IPS-15b (cell line): ENCODE measurements at regions not wholly inside any gene's neighbourhood (a gene's known extent, or its start where the extent isn't known, plus 50 kb on each side); places are given as distances from the start of the nearest gene placed in this dataset.

Experiments
- H3K27me3 ChIP-seq: one replicate; pipeline ENCODE4 v1.6.1; 2013; ENCODE audit warnings: low read length; ENCODE audit not compliant: control insufficient read depth, insufficient read depth
- H3K36me3 ChIP-seq: one replicate; pipeline ENCODE4 v1.6.1; 2013; ENCODE audit warnings: low read length; ENCODE audit not compliant: control insufficient read depth, insufficient read depth
- H3K4me1 ChIP-seq: one replicate; pipeline ENCODE4 v1.6.1; 2013; ENCODE audit warnings: mild to moderate bottlenecking, low read length; ENCODE audit not compliant: control insufficient read depth, insufficient read depth
- H3K4me3 ChIP-seq: one replicate; pipeline ENCODE4 v1.5.1; 2013; ENCODE audit warnings: low read depth, low read length
- H3K9ac ChIP-seq: one replicate; pipeline ENCODE4 v1.6.1; 2013; ENCODE audit warnings: low read depth, mild to moderate bottlenecking, low read length
- H3K9me3 ChIP-seq: one replicate; pipeline ENCODE4 v1.6.1; 2013; ENCODE audit warnings: mild to moderate bottlenecking, low read length; ENCODE audit not compliant: control insufficient read depth, insufficient read depth

- Histone ChIP-seq H3K9ac (no peak overlapping the region), H3K9me3 (no peaks in the 10 kb centered on the region), H3K4me3 (no peak overlapping the region), H3K27me3 (no peaks in the 10 kb centered on the region), H3K4me1 (no peaks in the 10 kb centered on the region), H3K36me3 (no peaks in the 10 kb centered on the region)
Measured at GRCh38 chr4:180436361-180436760, 1806.8 kb upstream of the TENM3 start.

DNA sequence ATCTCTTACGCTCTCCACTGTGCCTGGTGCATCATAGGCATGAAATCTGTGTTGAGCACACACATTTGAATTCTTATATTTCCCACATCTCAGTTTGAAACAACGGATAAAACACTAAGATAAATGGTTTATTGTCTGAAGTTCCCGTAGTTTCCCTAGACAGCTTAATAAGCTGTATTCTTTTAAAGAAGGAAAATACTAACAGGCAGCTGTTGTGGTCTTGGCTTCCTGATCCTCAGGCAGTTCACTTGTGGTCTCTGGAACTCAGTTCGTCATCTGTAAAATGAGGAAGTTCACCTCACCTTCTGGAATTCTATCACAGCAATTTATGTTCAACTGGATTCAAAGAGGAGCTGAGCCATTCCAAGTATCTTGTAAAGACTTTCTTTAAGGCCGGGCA, 1805.6 kb upstream of the TENM3 start:
- Histone ChIP-seq H3K4me1 (no peaks in the 10 kb centered on the region), H3K4me3 (no peak overlapping the region), H3K9ac (no peak overlapping the region), H3K9me3 (no peaks in the 10 kb centered on the region), H3K27me3 (no peaks in the 10 kb centered on the region), H3K36me3 (no peaks in the 10 kb centered on the region)

DNA sequence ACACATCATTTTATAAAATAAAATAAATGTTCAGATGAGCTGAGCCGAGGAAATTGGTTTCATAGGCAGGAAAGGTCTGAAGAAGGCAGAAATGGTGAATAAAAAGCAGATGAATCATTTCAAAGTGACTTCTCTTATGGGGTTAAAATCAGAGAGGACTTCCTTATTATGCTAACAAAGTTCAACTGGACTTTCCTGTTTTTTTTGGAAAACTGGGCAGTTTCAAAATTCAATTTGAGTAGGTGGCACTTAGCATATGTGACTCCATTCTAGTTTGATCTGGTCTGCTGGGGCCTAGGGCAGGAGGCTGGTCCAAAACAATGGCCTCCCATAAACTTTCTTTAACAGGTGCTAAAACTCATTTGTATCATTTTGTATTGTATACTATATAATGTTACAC, 1794.9 kb upstream of the TENM3 start:
- Histone ChIP-seq H3K36me3 (no peaks in the 10 kb centered on the region), H3K4me1 (no peaks in the 10 kb centered on the region), H3K4me3 (no peak overlapping the region), H3K27me3 (no peaks in the 10 kb centered on the region), H3K9me3 (no peaks in the 10 kb centered on the region), H3K9ac (no peak overlapping the region)

DNA sequence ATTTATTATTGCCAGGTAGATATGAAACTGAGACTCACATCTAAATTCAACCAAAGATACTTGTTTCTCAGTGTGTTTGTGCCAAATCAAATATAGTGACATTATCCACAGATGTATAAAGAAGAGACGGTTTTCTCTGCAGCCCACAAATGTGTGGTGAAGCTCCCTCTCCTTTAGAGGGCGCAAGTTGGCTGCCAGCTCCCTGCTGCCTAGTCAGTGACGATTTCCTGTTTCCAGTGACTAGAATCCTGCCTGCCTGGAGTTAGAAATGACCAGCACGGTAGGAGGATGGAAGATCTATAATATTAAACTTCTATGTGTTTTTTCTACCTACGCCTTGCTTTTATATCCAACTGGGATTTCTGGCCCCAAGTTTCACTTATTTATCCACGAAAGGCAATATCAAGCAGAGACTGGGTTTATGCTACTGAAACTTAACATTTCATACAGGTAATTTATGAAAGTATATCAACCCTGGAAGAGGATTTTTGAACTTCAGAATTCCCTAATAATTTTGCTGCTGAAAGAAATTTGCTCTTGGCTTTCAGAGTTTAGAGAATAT, 1793.7 kb upstream of the TENM3 start:
- H3K27me3 ChIP-seq = no peaks in the 10 kb centered on the region
- H3K4me1 ChIP-seq = no peaks in the 10 kb centered on the region
- no peaks in the 10 kb centered on the region for H3K36me3 ChIP-seq
- no peak overlapping the region for H3K4me3 ChIP-seq
- no peak overlapping the region for H3K9ac ChIP-seq
- H3K9me3 ChIP-seq = no peaks in the 10 kb centered on the region

- Histone ChIP-seq H3K4me3 (no peak overlapping the region), H3K4me1 (peaks cover 9% of the 10 kb centered on the region), H3K9me3 (no peaks in the 10 kb centered on the region)
Measured at GRCh38 chr4:180455226-180455625, 1788.0 kb upstream of the TENM3 start.

DNA sequence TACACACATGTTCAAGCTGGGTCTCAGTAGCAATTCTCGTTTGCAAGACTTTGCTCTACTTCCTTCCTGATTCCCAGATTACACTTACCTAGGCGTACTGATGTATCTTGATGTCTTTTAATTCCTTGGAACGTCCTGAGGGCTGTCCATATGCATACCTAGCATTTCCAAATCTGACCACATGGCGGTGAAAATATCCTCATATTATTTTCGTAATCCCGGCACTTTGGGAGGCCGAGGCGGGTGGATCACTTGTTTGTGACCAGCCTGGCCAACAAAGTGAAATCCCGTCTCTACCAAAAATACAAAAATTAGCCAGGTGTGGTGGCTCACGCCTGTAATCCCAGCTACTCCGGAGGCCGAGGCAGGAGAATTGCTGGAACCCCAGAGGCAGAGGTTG, 1786.3 kb upstream of the TENM3 start:
- Histone ChIP-seq H3K4me3 (no peak overlapping the region), H3K4me1 (peaks cover 9% of the 10 kb centered on the region), H3K36me3 (no peaks in the 10 kb centered on the region), H3K9ac (no peak overlapping the region), H3K27me3 (no peaks in the 10 kb centered on the region), H3K9me3 (no peaks in the 10 kb centered on the region)

More at GRCh38 chr4:180455226-180455625, 1788.0 kb upstream of the TENM3 start:
- H3K36me3 ChIP-seq = no peaks in the 10 kb centered on the region
- no peaks in the 10 kb centered on the region for H3K27me3 ChIP-seq
- no peak overlapping the region for H3K9ac ChIP-seq

DNA sequence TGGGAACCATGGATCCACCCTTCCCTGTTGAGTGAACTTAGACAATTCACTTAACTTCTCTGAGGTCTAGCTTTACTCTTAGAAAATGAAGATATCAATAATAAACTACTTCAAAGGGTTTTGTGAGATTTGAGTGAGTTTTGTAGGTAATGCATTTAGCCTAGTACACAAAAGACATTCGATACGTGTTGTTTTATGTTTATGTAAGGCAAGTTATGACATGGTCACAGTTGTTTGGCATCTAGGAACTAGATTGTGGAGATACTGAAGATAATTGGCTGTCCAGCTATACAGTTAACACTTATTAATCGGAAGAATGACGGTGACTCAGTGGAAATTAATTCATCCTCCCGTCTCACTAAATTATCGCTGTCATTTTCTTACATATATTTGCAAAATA, 1781.1 kb upstream of the TENM3 start:
- Histone ChIP-seq H3K27me3 (no peaks in the 10 kb centered on the region), H3K9ac (no peak overlapping the region), H3K4me3 (no peak overlapping the region), H3K4me1 (no peaks in the 10 kb centered on the region), H3K36me3 (no peaks in the 10 kb centered on the region), H3K9me3 (no peaks in the 10 kb centered on the region)

- no peak overlapping the region for H3K4me3 ChIP-seq
- H3K9me3 ChIP-seq = no peaks in the 10 kb centered on the region
- no peaks in the 10 kb centered on the region for H3K36me3 ChIP-seq
- no peaks in the 10 kb centered on the region for H3K4me1 ChIP-seq
- H3K27me3 ChIP-seq = no peaks in the 10 kb centered on the region
- no peak overlapping the region for H3K9ac ChIP-seq
Measured at GRCh38 chr4:180465364-180465763, 1777.8 kb upstream of the TENM3 start.

DNA sequence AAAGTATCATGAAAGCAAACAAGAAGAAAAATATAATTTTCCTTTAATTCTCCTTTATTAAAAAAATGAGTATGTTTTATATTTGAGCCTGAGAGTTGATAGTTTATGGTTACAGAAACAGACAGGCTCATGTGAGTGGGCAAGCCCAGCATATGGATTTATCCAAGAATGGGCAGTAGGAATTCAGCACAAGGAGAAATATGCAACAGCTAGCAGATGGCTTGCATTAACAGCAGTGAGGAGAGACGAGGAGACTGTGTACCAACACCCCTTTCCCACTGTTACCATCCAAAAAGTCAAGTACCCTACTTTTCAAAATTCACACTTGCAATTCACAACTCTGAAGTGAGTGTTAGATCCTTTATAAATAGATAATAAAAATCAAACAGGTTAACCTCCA, 1760.2 kb upstream of the TENM3 start:
- Histone ChIP-seq H3K4me1 (no peaks in the 10 kb centered on the region), H3K9ac (no peak overlapping the region), H3K9me3 (no peaks in the 10 kb centered on the region), H3K36me3 (no peaks in the 10 kb centered on the region), H3K27me3 (no peaks in the 10 kb centered on the region), H3K4me3 (no peak overlapping the region)

- Histone ChIP-seq H3K4me1 (peaks cover 12% of the 10 kb centered on the region), H3K27me3 (no peaks in the 10 kb centered on the region), H3K36me3 (no peaks in the 10 kb centered on the region)
Measured at GRCh38 chr4:180485407-180485806, 1757.8 kb upstream of the TENM3 start.

GRCh38 chr4:180486342-180486741, 1756.9 kb upstream of the TENM3 start:
- peaks cover 14% of the 10 kb centered on the region for H3K4me1 ChIP-seq
- H3K9me3 ChIP-seq = no peaks in the 10 kb centered on the region
- no peak overlapping the region for H3K4me3 ChIP-seq
- no peaks in the 10 kb centered on the region for H3K27me3 ChIP-seq
- H3K36me3 ChIP-seq = no peaks in the 10 kb centered on the region
- H3K9ac ChIP-seq = no peak overlapping the region

More at GRCh38 chr4:180485407-180485806, 1757.8 kb upstream of the TENM3 start:
- Histone ChIP-seq H3K9ac (no peak overlapping the region), H3K4me3 (no peak overlapping the region), H3K9me3 (no peaks in the 10 kb centered on the region)

GRCh38 chr4:180489787-180490186, 1753.4 kb upstream of the TENM3 start:
- no peaks in the 10 kb centered on the region for H3K36me3 ChIP-seq
- H3K9me3 ChIP-seq = no peaks in the 10 kb centered on the region
- no peak overlapping the region for H3K9ac ChIP-seq
- no peaks in the 10 kb centered on the region for H3K27me3 ChIP-seq
- H3K4me1 ChIP-seq = peaks cover 16% of the 10 kb centered on the region
- H3K4me3 ChIP-seq = no peak overlapping the region
